Erythroblast (primary cell): ENCODE measurements at regions not wholly inside any gene's neighbourhood (a gene's known extent, or its start where the extent isn't known, plus 50 kb on each side); places are given as distances from the start of the nearest gene placed in this dataset.

Experiments used
- GATA1 ChIP-seq: IDR thresholded peaks from 2 replicates; pipeline ENCODE4 v1.6.1; 2011; ENCODE audit warnings: low read depth, mild to moderate bottlenecking, control low read depth, low read length, moderate library complexity
- POLR2A ChIP-seq: IDR thresholded peaks from 2 replicates; pipeline ENCODE4 v1.6.1; 2011; ENCODE audit warnings: mild to moderate bottlenecking, low read length

- no peak for TF ChIP-seq GATA1
- TF ChIP-seq POLR2A = no peak
Observed at GRCh38 chr2:129791712-129792111, 187.8 kb upstream of the RAB6C start.
